K562 (cell line): ENCODE measurements at regions not wholly inside any gene's neighbourhood (a gene's known extent, or its start where the extent isn't known, plus 50 kb on each side); places are given as distances from the start of the nearest gene placed in this dataset.
"Not testable (repeated sequence)": the region's sequence is repeated elsewhere in the genome, so short reads cannot be mapped to it uniquely, and the experiment has no call there.

Experiments
- JUND ChIP-seq, 2 experiments: IDR thresholded peaks; 2 replicates in 1 of 2; 3 replicates in 1 of 2; pipeline ENCODE4 v1.6.1; 2011; ENCODE audit warnings: borderline replicate concordance in 2 of 2, low read depth in 2 of 2, low read length in 2 of 2, improper control_type of control experiment in 1 of 2, missing biosample characterization in 1 of 2, missing genetic modification characterization in 1 of 2, missing genetic modification reagents in 1 of 2
- NR2C1 ChIP-seq, 2 experiments: fragments of 450-650 bp; IDR thresholded peaks; 2 replicates each; pipeline ENCODE4 v1.6.1; 2017; ENCODE audit warnings: mild to moderate bottlenecking in 2 of 2, antibody characterized with exemption in 1 of 2, inconsistent platforms in 1 of 2, missing compliant biosample characterization in 1 of 2, missing genetic modification characterization in 1 of 2
- NR3C1 ChIP-seq: sonication (generic); formaldehyde crosslinking; IDR thresholded peaks from 2 replicates; pipeline ENCODE4 v1.8.1; 2022; ENCODE audit warnings: missing genetic modification reagents
- POLR2A ChIP-seq: fragments of 450-650 bp; conservative IDR thresholded peaks from 2 replicates; pipeline ENCODE4 v1.6.1; 2016
- ZBTB1 ChIP-seq: sonication (generic); formaldehyde crosslinking; IDR thresholded peaks from 2 replicates; pipeline ENCODE4 v1.8.1; 2023; ENCODE audit warnings: missing genetic modification reagents, low read depth, mild to moderate bottlenecking, borderline replicate concordance
- ZNF134 ChIP-seq: fragments of 250-450 bp; sonication (Bioruptor Pico); conservative IDR thresholded peaks from 2 replicates; pipeline ENCODE4 v1.4.0; 2020
- TF ChIP-seq, protein P1 (sequence below): fragments of 200-600 bp; sonication (generic); IDR thresholded peaks from one replicate; pipeline ENCODE4 v1.6.1; 2012; ENCODE audit warnings: mild to moderate bottlenecking, low read depth, low read length, inconsistent platforms
- TF ChIP-seq, protein P2 (sequence below): IDR thresholded peaks from 2 replicates; pipeline ENCODE4 v1.6.1; 2011; ENCODE audit not compliant: insufficient read length; ENCODE audit errors: extremely low read depth

DNA sequence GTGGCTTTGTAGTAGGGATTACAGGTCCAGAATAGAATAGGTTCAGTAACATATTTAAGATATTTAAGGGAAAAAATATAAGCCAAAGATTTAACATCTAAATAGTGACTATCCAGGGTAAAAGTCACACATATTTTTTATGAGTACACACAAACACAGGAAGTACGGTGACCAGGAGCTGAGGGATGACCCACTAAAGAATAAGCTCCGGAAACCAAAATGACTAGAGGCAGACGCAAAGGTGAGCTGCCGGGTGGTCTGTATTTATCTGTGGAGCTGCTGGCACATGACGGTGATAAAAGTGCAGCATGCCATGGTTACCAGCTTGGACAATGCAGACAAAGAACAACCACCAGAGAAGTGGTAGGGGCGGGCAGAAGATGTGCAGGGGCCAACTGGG, 73.9 kb upstream of the FBXO28 start:
- TF ChIP-seq NR2C1 (IDR thresholded peaks at IDR 0.05); NR2C1 (tag; IDR thresholded peaks at IDR 0.05); NR3C1 (CRISPR knock-in tag); ZNF134 (CRISPR knock-in tag); ZBTB1 (CRISPR knock-in tag); JUND (IDR thresholded peaks at IDR 0.05; ENCODE audit: borderline replicate concordance, low read depth, low read length); JUND (tag; IDR thresholded peaks at IDR 0.05; ENCODE audit: borderline replicate concordance, low read depth, low read length); POLR2A: not testable (repeated sequence)
- TF ChIP-seq, protein P1, sequence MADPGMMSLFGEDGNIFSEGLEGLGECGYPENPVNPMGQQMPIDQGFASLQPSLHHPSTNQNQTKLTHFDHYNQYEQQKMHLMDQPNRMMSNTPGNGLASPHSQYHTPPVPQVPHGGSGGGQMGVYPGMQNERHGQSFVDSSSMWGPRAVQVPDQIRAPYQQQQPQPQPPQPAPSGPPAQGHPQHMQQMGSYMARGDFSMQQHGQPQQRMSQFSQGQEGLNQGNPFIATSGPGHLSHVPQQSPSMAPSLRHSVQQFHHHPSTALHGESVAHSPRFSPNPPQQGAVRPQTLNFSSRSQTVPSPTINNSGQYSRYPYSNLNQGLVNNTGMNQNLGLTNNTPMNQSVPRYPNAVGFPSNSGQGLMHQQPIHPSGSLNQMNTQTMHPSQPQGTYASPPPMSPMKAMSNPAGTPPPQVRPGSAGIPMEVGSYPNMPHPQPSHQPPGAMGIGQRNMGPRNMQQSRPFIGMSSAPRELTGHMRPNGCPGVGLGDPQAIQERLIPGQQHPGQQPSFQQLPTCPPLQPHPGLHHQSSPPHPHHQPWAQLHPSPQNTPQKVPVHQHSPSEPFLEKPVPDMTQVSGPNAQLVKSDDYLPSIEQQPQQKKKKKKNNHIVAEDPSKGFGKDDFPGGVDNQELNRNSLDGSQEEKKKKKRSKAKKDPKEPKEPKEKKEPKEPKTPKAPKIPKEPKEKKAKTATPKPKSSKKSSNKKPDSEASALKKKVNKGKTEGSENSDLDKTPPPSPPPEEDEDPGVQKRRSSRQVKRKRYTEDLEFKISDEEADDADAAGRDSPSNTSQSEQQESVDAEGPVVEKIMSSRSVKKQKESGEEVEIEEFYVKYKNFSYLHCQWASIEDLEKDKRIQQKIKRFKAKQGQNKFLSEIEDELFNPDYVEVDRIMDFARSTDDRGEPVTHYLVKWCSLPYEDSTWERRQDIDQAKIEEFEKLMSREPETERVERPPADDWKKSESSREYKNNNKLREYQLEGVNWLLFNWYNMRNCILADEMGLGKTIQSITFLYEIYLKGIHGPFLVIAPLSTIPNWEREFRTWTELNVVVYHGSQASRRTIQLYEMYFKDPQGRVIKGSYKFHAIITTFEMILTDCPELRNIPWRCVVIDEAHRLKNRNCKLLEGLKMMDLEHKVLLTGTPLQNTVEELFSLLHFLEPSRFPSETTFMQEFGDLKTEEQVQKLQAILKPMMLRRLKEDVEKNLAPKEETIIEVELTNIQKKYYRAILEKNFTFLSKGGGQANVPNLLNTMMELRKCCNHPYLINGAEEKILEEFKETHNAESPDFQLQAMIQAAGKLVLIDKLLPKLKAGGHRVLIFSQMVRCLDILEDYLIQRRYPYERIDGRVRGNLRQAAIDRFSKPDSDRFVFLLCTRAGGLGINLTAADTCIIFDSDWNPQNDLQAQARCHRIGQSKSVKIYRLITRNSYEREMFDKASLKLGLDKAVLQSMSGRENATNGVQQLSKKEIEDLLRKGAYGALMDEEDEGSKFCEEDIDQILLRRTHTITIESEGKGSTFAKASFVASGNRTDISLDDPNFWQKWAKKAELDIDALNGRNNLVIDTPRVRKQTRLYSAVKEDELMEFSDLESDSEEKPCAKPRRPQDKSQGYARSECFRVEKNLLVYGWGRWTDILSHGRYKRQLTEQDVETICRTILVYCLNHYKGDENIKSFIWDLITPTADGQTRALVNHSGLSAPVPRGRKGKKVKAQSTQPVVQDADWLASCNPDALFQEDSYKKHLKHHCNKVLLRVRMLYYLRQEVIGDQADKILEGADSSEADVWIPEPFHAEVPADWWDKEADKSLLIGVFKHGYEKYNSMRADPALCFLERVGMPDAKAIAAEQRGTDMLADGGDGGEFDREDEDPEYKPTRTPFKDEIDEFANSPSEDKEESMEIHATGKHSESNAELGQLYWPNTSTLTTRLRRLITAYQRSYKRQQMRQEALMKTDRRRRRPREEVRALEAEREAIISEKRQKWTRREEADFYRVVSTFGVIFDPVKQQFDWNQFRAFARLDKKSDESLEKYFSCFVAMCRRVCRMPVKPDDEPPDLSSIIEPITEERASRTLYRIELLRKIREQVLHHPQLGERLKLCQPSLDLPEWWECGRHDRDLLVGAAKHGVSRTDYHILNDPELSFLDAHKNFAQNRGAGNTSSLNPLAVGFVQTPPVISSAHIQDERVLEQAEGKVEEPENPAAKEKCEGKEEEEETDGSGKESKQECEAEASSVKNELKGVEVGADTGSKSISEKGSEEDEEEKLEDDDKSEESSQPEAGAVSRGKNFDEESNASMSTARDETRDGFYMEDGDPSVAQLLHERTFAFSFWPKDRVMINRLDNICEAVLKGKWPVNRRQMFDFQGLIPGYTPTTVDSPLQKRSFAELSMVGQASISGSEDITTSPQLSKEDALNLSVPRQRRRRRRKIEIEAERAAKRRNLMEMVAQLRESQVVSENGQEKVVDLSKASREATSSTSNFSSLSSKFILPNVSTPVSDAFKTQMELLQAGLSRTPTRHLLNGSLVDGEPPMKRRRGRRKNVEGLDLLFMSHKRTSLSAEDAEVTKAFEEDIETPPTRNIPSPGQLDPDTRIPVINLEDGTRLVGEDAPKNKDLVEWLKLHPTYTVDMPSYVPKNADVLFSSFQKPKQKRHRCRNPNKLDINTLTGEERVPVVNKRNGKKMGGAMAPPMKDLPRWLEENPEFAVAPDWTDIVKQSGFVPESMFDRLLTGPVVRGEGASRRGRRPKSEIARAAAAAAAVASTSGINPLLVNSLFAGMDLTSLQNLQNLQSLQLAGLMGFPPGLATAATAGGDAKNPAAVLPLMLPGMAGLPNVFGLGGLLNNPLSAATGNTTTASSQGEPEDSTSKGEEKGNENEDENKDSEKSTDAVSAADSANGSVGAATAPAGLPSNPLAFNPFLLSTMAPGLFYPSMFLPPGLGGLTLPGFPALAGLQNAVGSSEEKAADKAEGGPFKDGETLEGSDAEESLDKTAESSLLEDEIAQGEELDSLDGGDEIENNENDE = not testable (repeated sequence)
- TF ChIP-seq, protein P2, sequence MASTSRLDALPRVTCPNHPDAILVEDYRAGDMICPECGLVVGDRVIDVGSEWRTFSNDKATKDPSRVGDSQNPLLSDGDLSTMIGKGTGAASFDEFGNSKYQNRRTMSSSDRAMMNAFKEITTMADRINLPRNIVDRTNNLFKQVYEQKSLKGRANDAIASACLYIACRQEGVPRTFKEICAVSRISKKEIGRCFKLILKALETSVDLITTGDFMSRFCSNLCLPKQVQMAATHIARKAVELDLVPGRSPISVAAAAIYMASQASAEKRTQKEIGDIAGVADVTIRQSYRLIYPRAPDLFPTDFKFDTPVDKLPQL = not testable (repeated sequence)
